ENCODE measurements at regions not wholly inside any gene's neighbourhood (a gene's known extent, or its start where the extent isn't known, plus 50 kb on each side); places are given as distances from the start of the nearest gene placed in this dataset.

- no peak for DNase-seq (ENCODE audit: low read depth in 3 of 3, low spot score in 2 of 3)
Measured at GRCh38 chr12:98369581-98369980, 145.8 kb upstream of the TMPO start.

GRCh38 chr12:98370976-98371375 lies 144.4 kb upstream of the TMPO start:
- no peak for DNase-seq (ENCODE audit: low read depth in 3 of 3, low spot score in 2 of 3)

GRCh38 chr12:98371419-98371818 lies 144.0 kb upstream of the TMPO start:
- no peak for DNase-seq (ENCODE audit: low read depth in 3 of 3, low spot score in 2 of 3)

- no peak for DNase-seq (ENCODE audit: low read depth in 3 of 3, low spot score in 2 of 3)
Measured at GRCh38 chr12:98372340-98373024, 142.9 kb upstream of the TMPO start.

- peak in 2 of 3 donors; percentile 41 to 42 for DNase-seq (ENCODE audit: low read depth in 3 of 3, low spot score in 2 of 3)
Measured at GRCh38 chr12:98373025-98373554, 142.3 kb upstream of the TMPO start.

GRCh38 chr12:98374007-98374406 lies 141.4 kb upstream of the TMPO start:
- no peak for DNase-seq (ENCODE audit: low read depth in 3 of 3, low spot score in 2 of 3)

GRCh38 chr12:98379106-98379505 lies 136.3 kb upstream of the TMPO start:
- DNase-seq (ENCODE audit: low read depth in 3 of 3, low spot score in 2 of 3) = no peak

- no peak for DNase-seq (ENCODE audit: low read depth in 3 of 3, low spot score in 2 of 3)
Measured at GRCh38 chr12:98385641-98386040, 129.7 kb upstream of the TMPO start.

- DNase-seq (ENCODE audit: low read depth in 3 of 3, low spot score in 2 of 3) = no peak
Measured at GRCh38 chr12:98387444-98387843, 127.9 kb upstream of the TMPO start.

GRCh38 chr12:98388126-98388525 lies 127.3 kb upstream of the TMPO start:
- DNase-seq (ENCODE audit: low read depth in 3 of 3, low spot score in 2 of 3) = no peak

- DNase-seq (ENCODE audit: low read depth in 3 of 3, low spot score in 2 of 3) = no peak
Measured at GRCh38 chr12:98389593-98389992, 125.8 kb upstream of the TMPO start.

GRCh38 chr12:98397323-98398105 lies 117.9 kb upstream of the TMPO start:
- DNase-seq (ENCODE audit: low read depth in 3 of 3, low spot score in 2 of 3) = peak; percentile 68 to 85 (median 76)

- DNase-seq (ENCODE audit: low read depth in 3 of 3, low spot score in 2 of 3) = no peak
Measured at GRCh38 chr12:98399532-98399931, 115.9 kb upstream of the TMPO start.

- no peak for DNase-seq (ENCODE audit: low read depth in 3 of 3, low spot score in 2 of 3)
Measured at GRCh38 chr12:98401427-98401826, 114.0 kb upstream of the TMPO start.

GRCh38 chr12:98402091-98402490 lies 113.3 kb upstream of the TMPO start:
- no peak for DNase-seq (ENCODE audit: low read depth in 3 of 3, low spot score in 2 of 3)

GRCh38 chr12:98402671-98403070 lies 112.7 kb upstream of the TMPO start:
- DNase-seq (ENCODE audit: low read depth in 3 of 3, low spot score in 2 of 3) = no peak

- DNase-seq (ENCODE audit: low read depth in 3 of 3, low spot score in 2 of 3) = no peak
Measured at GRCh38 chr12:98403385-98403784, 112.0 kb upstream of the TMPO start.

GRCh38 chr12:98403936-98404335 lies 111.5 kb upstream of the TMPO start:
- no peak for DNase-seq (ENCODE audit: low read depth in 3 of 3, low spot score in 2 of 3)

- no peak for DNase-seq (ENCODE audit: low read depth in 3 of 3, low spot score in 2 of 3)
Measured at GRCh38 chr12:98405805-98406366, 109.5 kb upstream of the TMPO start.

- DNase-seq (ENCODE audit: low read depth in 3 of 3, low spot score in 2 of 3) = no peak
Measured at GRCh38 chr12:98406378-98406777, 109.0 kb upstream of the TMPO start.

- DNase-seq (ENCODE audit: low read depth in 3 of 3, low spot score in 2 of 3) = no peak
Measured at GRCh38 chr12:98408681-98409080, 106.7 kb upstream of the TMPO start.

GRCh38 chr12:98409548-98409947 lies 105.8 kb upstream of the TMPO start:
- DNase-seq (ENCODE audit: low read depth in 3 of 3, low spot score in 2 of 3) = no peak

All from right renal cortex interstitium (tissue), 3 donors.